Fibroblast of lung (primary cell): ENCODE measurements at regions not wholly inside any gene's neighbourhood (a gene's known extent, or its start where the extent isn't known, plus 50 kb on each side); places are given as distances from the start of the nearest gene placed in this dataset.

Experiments
- EZH2 ChIP-seq: IDR thresholded peaks from 2 replicates; pipeline ENCODE4 v1.5.1; 2012; ENCODE audit warnings: low read length, control low read depth, mild to moderate bottlenecking; ENCODE audit errors: missing control alignments
- TF ChIP-seq, protein P1 (sequence below), 2 donors: IDR thresholded peaks in 1 of 2; conservative IDR thresholded peaks in 1 of 2; 1 replicate in 1 of 2; 2 replicates in 1 of 2; pipeline ENCODE4 v1.5.1; 2011 to 2012; ENCODE audit warnings: low read length in 2 of 2, control low read depth in 1 of 2, inconsistent platforms in 1 of 2, low read depth in 1 of 2, mild to moderate bottlenecking in 1 of 2

DNA sequence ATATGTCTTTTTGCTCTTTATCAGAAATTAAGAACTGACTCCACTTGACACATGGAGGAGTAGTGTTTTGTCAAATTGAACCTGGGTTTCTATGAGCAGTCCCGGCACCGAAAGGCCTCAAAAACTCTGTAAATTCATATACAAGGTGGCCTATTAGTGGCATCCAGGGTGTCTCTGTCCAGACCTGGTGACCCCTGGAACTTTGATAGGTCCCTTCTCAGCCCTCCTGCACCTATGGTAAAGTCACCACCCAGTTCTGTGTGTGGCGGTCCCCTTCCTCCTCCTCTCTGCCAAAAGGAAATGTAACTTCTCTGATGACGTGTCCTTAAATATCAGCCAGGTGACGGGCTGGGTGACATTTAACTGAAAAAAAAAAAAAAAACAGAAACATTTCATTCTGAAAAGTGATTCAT, 204.0 kb upstream of the FOXN3 start:
- TF ChIP-seq EZH2, result no peak
- TF ChIP-seq, protein P1, sequence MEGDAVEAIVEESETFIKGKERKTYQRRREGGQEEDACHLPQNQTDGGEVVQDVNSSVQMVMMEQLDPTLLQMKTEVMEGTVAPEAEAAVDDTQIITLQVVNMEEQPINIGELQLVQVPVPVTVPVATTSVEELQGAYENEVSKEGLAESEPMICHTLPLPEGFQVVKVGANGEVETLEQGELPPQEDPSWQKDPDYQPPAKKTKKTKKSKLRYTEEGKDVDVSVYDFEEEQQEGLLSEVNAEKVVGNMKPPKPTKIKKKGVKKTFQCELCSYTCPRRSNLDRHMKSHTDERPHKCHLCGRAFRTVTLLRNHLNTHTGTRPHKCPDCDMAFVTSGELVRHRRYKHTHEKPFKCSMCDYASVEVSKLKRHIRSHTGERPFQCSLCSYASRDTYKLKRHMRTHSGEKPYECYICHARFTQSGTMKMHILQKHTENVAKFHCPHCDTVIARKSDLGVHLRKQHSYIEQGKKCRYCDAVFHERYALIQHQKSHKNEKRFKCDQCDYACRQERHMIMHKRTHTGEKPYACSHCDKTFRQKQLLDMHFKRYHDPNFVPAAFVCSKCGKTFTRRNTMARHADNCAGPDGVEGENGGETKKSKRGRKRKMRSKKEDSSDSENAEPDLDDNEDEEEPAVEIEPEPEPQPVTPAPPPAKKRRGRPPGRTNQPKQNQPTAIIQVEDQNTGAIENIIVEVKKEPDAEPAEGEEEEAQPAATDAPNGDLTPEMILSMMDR (conservative IDR thresholded peaks at IDR 0.05 in 1 of 2, IDR thresholded peaks at IDR 0.05 in 1 of 2; ENCODE audit: low read depth in 1 of 2, low read length in 2 of 2), result no peak
